ENCODE measurements at regions not wholly inside any gene's neighbourhood (a gene's known extent, or its start where the extent isn't known, plus 50 kb on each side); places are given as distances from the start of the nearest gene placed in this dataset.
"Not testable (repeated sequence)": the region's sequence is repeated elsewhere in the genome, so short reads cannot be mapped to it uniquely, and the experiment has no call there.

- no peak for TF ChIP-seq BHLHE40 (IDR thresholded peaks at IDR 0.05; ENCODE audit: borderline replicate concordance)
- no peak for TF ChIP-seq HDGF (IDR thresholded peaks at IDR 0.05; ENCODE audit: borderline replicate concordance)
- TF ChIP-seq SUZ12 (IDR thresholded peaks at IDR 0.05), result no peak
- no peak for TF ChIP-seq ARNT (IDR thresholded peaks at IDR 0.05)
- no peak for TF ChIP-seq CTBP1 (IDR thresholded peaks at IDR 0.05; ENCODE audit: borderline replicate concordance)
- TF ChIP-seq L3MBTL2 (conservative IDR thresholded peaks at IDR 0.05), result no peak
- no peak for TF ChIP-seq PKNOX1 (IDR thresholded peaks at IDR 0.05)
- no peak for TF ChIP-seq FOXK2 (IDR thresholded peaks at IDR 0.05)
- TF ChIP-seq LEF1 (IDR thresholded peaks at IDR 0.05; ENCODE audit: borderline replicate concordance), result no peak
- no peak for TF ChIP-seq ELF4 (IDR thresholded peaks at IDR 0.05)
- no peak for TF ChIP-seq TARDBP (IDR thresholded peaks at IDR 0.05)
- TF ChIP-seq SP1 (IDR thresholded peaks at IDR 0.05), result no peak
- TF ChIP-seq ZNF384 (IDR thresholded peaks at IDR 0.05), result no peak
- no peak for TF ChIP-seq FOXM1 (IDR thresholded peaks at IDR 0.05; ENCODE audit: borderline replicate concordance)
- no peak for TF ChIP-seq NFRKB (IDR thresholded peaks at IDR 0.05)
- no peak for DNase-seq (ENCODE audit: extremely low spot score)
- ChIA-PET POLR2A (no interaction called here), CTCF (no interaction called here)
Measured at GRCh38 chr4:134126000-134126560, 75.5 kb downstream of the PABPC4L start.

- ChIA-PET CTCF (no interaction called here), POLR2A (no interaction called here)
- DNase-seq (ENCODE audit: extremely low spot score), result no peak
- TF ChIP-seq FOXA1 (IDR thresholded peaks at IDR 0.05) (no peak), FOXM1 (IDR thresholded peaks at IDR 0.05; ENCODE audit: borderline replicate concordance) (no peak), LEF1 (IDR thresholded peaks at IDR 0.05; ENCODE audit: borderline replicate concordance) (no peak), SUZ12 (IDR thresholded peaks at IDR 0.05) (no peak), SP1 (IDR thresholded peaks at IDR 0.05) (no peak)
Measured at GRCh38 chr4:134122903-134123302, 78.7 kb downstream of the PABPC4L start.

- ChIA-PET CTCF (no interaction called here), POLR2A (no interaction called here)
- TF ChIP-seq FOXM1 (IDR thresholded peaks at IDR 0.05; ENCODE audit: borderline replicate concordance) (no peak), ELF4 (IDR thresholded peaks at IDR 0.05) (no peak), L3MBTL2 (conservative IDR thresholded peaks at IDR 0.05) (no peak), NFRKB (IDR thresholded peaks at IDR 0.05) (no peak), FOXA1 (IDR thresholded peaks at IDR 0.05) (no peak), HDGF (IDR thresholded peaks at IDR 0.05; ENCODE audit: borderline replicate concordance) (no peak), ARNT (IDR thresholded peaks at IDR 0.05) (no peak), BHLHE40 (IDR thresholded peaks at IDR 0.05; ENCODE audit: borderline replicate concordance) (no peak), ZNF384 (IDR thresholded peaks at IDR 0.05) (no peak)
- no peak for DNase-seq (ENCODE audit: extremely low spot score)
Measured at GRCh38 chr4:134117392-134118183, 84.0 kb downstream of the PABPC4L start.

GRCh38 chr4:134089885-134090284, 111.7 kb downstream of the PABPC4L start:
- no peak for DNase-seq (ENCODE audit: extremely low spot score)
- POLR2A ChIA-PET, result no interaction called here
- CTCF ChIA-PET, result no interaction called here
- no peak for TF ChIP-seq FOXA1 (IDR thresholded peaks at IDR 0.05)
- no peak for TF ChIP-seq NFRKB (IDR thresholded peaks at IDR 0.05)

GRCh38 chr4:134085496-134085895, 116.1 kb downstream of the PABPC4L start:
- no peak for TF ChIP-seq NFRKB (IDR thresholded peaks at IDR 0.05)
- no peak for TF ChIP-seq CTBP1 (IDR thresholded peaks at IDR 0.05; ENCODE audit: borderline replicate concordance)
- no peak for TF ChIP-seq FOXA1 (IDR thresholded peaks at IDR 0.05)
- no peak for TF ChIP-seq BHLHE40 (IDR thresholded peaks at IDR 0.05; ENCODE audit: borderline replicate concordance)
- no peak for TF ChIP-seq TARDBP (IDR thresholded peaks at IDR 0.05)
- ChIA-PET CTCF (no interaction called here), POLR2A (no interaction called here)
- DNase-seq (ENCODE audit: extremely low spot score), result no peak

- DNase-seq (ENCODE audit: extremely low spot score); POLR2A ChIA-PET: not testable (repeated sequence)
- CTCF ChIA-PET, result interaction anchor here (0.6 to 0.7 kb wide), 2 partner anchors 211 to 322 kb away, joined by 4 to 5 read pairs; no protein-coding TSS in a partner anchor
Measured at GRCh38 chr4:134079085-134079484, 122.5 kb downstream of the PABPC4L start.

GRCh38 chr4:134078230-134078914, 123.2 kb downstream of the PABPC4L start:
- CTCF ChIA-PET, result interaction anchor here (0.6 kb wide), 2 partner anchors 140 to 1143 kb away, joined by 3 read pairs; no protein-coding TSS in a partner anchor
- no peak for DNase-seq (ENCODE audit: extremely low spot score)
- TF ChIP-seq ELF4 (IDR thresholded peaks at IDR 0.05), result no peak
- TF ChIP-seq BHLHE40 (IDR thresholded peaks at IDR 0.05; ENCODE audit: borderline replicate concordance), result no peak
- TF ChIP-seq NFRKB (IDR thresholded peaks at IDR 0.05), result no peak
- no peak for TF ChIP-seq SP1 (IDR thresholded peaks at IDR 0.05)
- no peak for TF ChIP-seq FOXA1 (IDR thresholded peaks at IDR 0.05)
- no peak for TF ChIP-seq FOXK2 (IDR thresholded peaks at IDR 0.05)
- no peak for TF ChIP-seq ZNF384 (IDR thresholded peaks at IDR 0.05)
- no peak for TF ChIP-seq ARNT (IDR thresholded peaks at IDR 0.05)
- no peak for TF ChIP-seq FOXM1 (IDR thresholded peaks at IDR 0.05; ENCODE audit: borderline replicate concordance)
- TF ChIP-seq PKNOX1 (IDR thresholded peaks at IDR 0.05), result no peak
- no peak for TF ChIP-seq L3MBTL2 (conservative IDR thresholded peaks at IDR 0.05)
- no peak for TF ChIP-seq SUZ12 (IDR thresholded peaks at IDR 0.05)
- no peak for TF ChIP-seq HDGF (IDR thresholded peaks at IDR 0.05; ENCODE audit: borderline replicate concordance)
- no peak for TF ChIP-seq LEF1 (IDR thresholded peaks at IDR 0.05; ENCODE audit: borderline replicate concordance)
- TF ChIP-seq CTBP1 (IDR thresholded peaks at IDR 0.05; ENCODE audit: borderline replicate concordance), result no peak
- TF ChIP-seq TARDBP (IDR thresholded peaks at IDR 0.05), result no peak
- POLR2A ChIA-PET, result no interaction called here

Data from HEK293T (cell line).